HG03108 (cell line): ENCODE measurements at regions not wholly inside any gene's neighbourhood (a gene's known extent, or its start where the extent isn't known, plus 50 kb on each side); places are given as distances from the start of the nearest gene placed in this dataset.

Experiments used
- ATAC-seq: cut with Tn5 transposase; IDR thresholded peaks from one replicate; pipeline ENCODE4 v1.9.1; 2021; ENCODE audit warnings: moderate library complexity; ENCODE audit not compliant: unreplicated experiment

GRCh38 chr14:54301359-54301758 is 95.4 kb upstream of the CDKN3 start:
- no peak for ATAC-seq

GRCh38 chr14:54306806-54307205 is 90.0 kb upstream of the CDKN3 start:
- no peak for ATAC-seq

GRCh38 chr14:54309615-54310014 is 87.2 kb upstream of the CDKN3 start:
- ATAC-seq: no peak

DNA sequence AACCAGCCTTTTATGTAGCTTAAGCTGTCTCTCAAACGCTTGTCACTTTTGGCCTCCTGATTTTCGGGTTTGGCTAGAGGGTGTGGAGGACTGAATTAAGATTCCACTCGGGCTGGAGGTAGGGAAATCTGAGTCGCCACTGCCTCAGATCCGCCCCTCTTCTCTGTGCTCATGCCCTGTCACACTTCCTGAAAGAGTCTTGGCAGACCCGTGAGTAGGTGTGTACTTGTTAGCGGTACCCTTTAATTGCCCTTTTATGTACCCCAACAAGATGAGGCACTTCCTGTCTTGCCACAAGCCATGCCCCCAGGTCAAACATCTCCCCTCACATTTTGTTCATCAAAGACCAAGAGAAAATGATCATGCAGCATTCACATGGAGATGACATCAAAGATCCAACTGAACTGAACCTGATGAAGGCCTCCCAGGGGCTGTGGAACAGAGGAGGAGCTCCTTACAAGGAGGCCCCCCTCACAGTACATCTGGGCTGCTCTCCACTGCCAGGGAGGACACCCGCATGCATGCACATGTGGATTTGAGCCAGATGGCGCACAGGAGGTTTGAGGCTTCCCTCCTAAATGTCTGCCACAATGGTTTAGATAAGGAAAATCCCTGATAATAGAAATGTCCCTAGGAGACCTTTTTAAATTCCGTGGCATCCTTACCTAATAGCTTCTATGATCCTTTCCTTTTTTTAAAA is 86.5 kb upstream of the CDKN3 start:
- ATAC-seq: no peak

DNA sequence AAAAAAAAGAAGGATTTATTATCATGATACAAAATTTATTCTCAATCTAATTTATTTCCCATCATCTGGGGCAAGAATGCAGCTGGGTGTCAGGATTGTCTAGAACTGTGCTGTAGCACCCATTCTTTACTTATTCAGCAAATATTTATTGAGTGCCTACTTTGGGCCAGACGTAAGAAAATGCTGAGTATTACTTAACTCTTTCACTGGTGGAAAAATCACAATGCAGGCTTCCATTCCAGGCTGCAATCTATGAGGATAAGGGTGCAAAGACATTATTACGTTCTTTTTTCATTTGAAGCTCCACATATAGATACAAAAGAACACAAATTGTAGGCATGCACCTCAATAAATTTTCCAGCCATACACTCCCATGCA is 86.0 kb upstream of the CDKN3 start:
- ATAC-seq: no peak

DNA sequence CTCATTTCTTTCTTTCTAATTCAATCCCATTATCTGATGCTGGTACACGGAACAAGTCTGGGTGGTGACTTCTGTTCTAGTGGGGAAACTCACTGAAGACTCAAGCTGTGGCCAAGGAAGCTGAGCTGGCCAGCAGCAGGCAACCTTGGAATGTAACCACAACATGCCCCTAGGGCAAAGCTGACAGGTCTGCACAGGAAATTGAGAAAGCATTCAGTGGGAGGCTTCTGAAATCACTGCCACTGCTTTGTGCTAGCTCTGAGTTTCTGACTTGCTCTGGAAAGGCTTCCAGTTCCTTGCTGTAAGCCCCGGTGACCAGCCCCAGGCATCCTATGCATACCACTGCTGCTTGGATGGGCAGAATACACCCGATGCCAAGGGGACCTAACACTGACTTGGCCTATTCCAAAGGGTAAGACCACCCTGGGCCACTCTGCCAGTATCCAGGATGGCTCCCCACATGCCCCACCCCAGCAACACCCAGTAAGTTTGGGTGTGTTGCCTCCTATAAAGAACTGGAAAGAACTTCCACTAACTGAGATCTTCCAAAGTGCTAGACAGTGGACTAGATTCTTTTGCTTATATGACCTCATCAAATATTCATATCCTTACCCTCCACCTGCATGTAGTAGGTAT is 84.5 kb upstream of the CDKN3 start:
- ATAC-seq: no peak

DNA sequence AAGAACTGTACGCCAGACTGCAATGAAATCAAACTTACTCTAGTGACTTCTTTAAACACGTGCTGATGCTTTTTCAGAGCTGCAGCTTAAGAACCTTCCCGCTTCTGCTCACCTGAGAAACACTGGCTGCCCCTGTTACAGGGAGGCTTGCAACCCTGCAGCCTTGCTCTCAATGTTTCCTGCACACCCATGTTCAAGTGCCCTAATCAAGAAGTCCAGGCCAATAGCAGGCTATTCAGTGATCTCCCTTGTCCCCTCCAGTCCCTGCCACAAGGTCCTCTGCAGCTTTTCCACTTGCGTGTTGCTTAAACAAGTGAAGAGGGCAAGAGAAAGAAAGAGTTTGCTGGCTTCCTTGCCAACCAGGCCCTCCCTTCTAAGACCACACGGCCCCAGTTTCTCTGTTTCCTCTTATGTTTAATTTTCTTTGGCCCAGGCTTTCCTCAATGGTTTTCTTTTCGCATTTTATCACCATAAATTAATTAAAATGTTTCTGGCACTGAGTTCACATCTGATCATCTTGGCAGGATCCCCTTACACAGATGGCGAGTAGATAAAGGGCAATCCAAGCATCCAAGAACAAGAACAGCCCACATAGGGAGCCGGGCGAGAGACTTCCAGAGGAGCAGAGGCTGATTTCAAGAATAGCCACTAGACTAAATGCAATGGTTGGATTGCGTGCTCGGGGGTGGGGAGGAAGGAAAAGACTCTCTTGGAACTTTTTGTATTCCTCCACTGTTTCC is 82.3 kb upstream of the CDKN3 start:
- ATAC-seq: no peak

DNA sequence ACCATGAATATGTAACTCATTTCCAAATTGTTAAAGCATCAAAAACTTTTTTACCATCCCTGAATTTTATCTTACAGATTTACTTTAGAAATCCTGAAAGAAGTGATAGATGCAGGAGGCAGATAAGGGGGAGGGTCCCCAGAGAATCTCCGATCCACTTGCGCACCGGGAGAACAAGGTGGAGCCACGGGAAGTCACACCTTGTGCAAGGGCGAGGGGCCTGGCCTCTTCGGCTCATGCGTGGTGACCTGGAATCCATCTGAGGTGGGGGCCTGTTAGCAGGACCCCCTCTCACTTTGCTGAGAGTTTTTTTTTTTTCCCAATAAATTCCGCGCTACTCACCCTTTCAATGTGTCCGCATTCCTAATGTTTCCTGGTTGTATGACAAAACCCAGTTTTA is 80.2 kb upstream of the CDKN3 start:
- no peak for ATAC-seq

DNA sequence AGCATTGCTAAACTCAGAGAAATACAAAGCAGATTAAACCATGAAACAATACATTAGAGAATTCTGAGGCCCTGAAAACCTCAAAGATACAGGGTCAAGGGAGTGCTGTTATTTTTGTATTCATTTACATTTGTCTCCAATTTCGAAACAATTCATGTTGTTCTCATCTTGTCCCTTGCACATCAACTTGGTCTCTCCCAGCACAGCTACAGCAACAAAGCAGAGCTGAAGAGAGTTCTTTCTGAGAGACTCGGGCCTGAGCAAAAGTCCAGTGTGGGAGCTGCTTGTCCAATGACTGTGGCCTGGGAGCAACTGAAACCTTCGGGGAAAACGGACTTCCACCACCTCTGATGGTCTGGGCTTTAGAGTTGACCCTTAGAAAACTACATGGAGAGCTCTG is 79.4 kb upstream of the CDKN3 start:
- no peak for ATAC-seq

DNA sequence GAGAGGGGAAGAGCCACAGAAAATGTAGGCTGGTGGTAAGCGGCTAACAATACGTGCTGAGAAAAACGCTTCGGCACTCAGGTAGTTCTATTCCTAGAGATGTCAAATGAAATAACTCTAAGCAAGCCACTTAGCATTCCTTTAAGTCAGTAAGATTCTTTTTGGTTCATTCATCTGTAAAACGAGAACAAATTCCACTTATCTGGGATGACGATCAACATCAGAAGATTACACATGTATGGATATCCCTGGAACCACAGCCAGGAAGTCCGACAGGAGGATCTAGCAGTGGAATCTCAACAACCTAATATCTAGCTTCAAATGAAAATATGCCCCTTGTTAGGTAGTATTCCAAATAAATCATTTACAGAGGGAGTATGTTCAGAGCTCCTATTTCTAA is 74.6 kb upstream of the CDKN3 start:
- ATAC-seq: no peak

GRCh38 chr14:54322701-54323337 is 74.0 kb upstream of the CDKN3 start:
- ATAC-seq: no peak

GRCh38 chr14:54325766-54326165 is 71.0 kb upstream of the CDKN3 start:
- no peak for ATAC-seq

DNA sequence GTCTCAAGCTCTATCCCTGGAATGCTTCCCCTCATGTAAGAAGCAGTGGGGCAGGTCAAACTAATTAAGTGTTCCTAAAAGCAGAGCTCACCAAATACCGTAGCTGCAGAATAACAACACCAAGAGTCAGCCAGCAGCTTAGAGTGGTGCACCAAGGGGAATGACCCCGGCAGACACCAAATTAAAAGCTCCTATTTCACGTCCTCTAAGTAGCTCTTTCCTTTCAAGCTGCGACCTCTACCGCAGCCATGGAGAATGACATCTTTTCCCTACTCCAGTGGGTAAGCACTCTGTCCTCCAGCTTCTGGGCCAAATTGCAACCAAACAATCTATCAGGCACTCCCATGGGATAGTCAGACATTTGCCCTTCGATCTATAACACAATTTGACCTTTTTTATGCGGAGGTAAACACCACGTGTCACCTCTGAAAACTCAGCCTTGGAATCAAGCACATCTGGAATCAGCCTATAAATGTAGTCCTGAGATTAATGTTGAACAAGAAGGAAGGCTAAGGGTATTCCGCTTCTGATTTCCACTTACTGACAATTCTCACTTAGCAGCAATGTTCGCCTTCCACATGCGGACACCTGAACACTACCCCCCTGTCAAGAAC is 67.6 kb upstream of the CDKN3 start:
- ATAC-seq: no peak

GRCh38 chr14:54330876-54331275 is 65.9 kb upstream of the CDKN3 start:
- no peak for ATAC-seq

GRCh38 chr14:54331516-54331915 is 65.3 kb upstream of the CDKN3 start:
- ATAC-seq: no peak

DNA sequence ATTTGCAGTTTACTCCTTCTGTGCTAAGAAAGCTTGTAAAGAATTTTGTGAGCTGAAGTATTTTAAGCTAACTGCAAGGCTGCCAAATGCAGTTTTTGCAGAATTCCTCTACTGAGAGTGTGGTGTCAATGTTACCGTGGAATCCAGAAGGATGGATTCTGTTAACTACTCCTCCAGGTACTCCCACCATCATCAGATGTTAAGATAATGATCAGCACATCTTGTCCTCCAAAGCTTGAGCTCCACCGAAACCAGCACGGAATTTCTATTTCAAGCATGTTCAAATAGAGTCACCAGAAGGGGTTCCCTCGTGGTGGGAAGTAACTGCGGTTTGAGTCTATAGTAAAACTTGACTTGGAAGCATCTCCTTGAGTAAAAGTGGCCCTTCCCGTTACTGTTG is 64.3 kb upstream of the CDKN3 start:
- ATAC-seq: no peak

DNA sequence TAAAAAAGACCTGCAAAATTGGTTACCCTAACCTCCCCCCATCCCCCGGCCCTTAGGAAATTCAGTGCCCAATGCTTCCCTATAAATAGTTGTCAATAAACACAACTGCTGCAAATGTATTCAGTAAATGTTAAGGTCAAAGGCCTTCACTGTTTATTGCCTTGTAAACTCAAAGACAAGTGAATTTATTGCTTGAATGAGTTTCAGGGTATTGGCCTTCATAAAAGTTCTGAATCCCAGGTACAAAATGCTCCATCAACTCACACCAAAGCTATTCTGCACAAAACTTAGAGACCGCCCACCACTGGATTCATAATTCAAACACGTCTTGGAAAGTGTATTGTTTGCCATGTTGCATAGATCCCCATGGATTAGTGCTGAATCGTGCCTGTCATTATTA is 63.3 kb upstream of the CDKN3 start:
- ATAC-seq: no peak

- ATAC-seq: no peak
Observed at GRCh38 chr14:54335569-54336155, 61.1 kb upstream of the CDKN3 start.

DNA sequence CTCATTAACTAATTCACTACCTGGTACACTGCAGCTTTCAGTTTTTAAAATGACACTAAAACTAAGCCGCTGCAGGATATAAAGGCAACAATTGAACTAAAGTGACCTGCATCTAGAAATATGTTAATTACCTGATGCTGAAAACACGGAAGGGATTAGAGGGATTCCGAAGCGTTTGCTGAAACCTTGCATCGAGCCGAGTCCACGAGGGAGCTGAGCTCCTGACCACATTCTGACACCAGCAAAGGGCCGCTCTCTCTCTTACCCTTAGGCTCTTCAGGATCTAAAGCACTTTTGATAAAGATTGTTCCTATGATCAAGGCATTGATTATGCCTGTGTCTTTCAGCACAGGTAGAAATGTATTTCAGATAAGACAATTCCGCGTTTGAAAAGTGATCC is 59.5 kb upstream of the CDKN3 start:
- no peak for ATAC-seq

DNA sequence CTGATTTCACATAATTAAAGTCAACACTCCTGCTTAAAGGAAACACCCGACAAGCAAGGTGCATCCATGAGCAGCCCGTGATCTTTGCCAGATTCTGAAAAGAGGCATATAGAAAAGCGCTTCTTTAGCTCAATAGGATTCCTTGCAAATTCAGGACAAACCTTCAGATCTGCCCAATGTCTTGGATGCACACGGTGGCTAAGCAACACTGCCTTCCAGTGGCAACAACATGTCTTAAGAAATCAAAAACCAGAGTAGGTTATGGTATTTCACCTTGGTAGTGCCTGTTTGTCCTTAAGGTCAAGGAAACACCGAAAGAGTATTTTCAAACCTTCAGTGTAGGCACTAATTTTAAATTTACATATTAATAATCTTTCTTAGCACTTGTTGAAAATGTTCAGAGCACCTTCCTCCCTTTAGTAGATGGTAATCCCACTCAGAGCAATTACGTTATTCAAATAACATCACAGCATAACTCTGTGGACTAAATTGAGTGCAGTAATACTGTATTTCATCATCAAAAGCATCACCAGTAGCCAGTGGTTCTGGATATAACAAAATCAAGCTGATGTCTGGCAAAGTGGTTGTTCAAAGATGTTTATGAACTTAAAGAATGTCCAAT is 58.0 kb upstream of the CDKN3 start:
- ATAC-seq: no peak

DNA sequence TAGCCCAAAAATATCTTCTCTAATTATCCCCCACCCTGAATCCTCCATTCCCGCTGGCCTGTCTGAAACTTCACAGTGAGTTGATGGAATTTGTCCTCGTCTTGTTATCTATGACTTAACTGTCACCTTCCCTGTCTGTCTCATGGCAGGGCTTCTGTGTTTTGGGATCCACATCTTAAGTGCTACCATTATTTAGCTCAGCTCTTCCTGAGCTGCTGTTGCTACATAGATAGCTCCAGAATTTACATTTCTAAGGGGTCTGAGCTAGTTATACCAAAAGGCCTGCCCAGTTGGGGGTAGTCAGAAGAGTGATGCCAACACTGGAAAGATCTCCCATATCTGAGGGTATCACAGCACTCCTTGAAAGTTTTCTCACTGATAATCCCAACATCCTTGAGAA is 57.0 kb upstream of the CDKN3 start:
- no peak for ATAC-seq
